DOHH2 (cell line): ENCODE measurements at regions not wholly inside any gene's neighbourhood (a gene's known extent, or its start where the extent isn't known, plus 50 kb on each side); places are given as distances from the start of the nearest gene placed in this dataset.

ENCODE experiments used
- H3F3A ChIP-seq: fragments of 200-600 bp; sonication (generic), shearing (Covaris generic); 2 replicates; pipeline ENCODE4 v1.6.0; 2016; ENCODE audit warnings: antibody characterized with exemption, mild to moderate bottlenecking; ENCODE audit not compliant: control insufficient read depth, insufficient read depth
- H3K27ac ChIP-seq: fragments of 200-600 bp; sonication (generic); 2 replicates; pipeline ENCODE4 v1.5.1; 2014; ENCODE audit warnings: low read depth, mild to moderate bottlenecking, low read length, moderate library complexity
- H3K27me3 ChIP-seq: fragments of 200-600 bp; sonication (generic); 2 replicates; pipeline ENCODE4 v1.6.1; 2014; ENCODE audit warnings: mild to moderate bottlenecking, low read length, mixed read lengths; ENCODE audit not compliant: control insufficient read depth
- H3K36me3 ChIP-seq: fragments of 200-600 bp; sonication (generic); 2 replicates; pipeline ENCODE4 v1.6.1; 2014; ENCODE audit warnings: mild to moderate bottlenecking, low read length, moderate library complexity, mixed read lengths; ENCODE audit not compliant: control insufficient read depth
- H3K4me1 ChIP-seq: fragments of 200-600 bp; sonication (generic); 2 replicates; pipeline ENCODE4 v1.6.1; 2014; ENCODE audit warnings: mild to moderate bottlenecking, low read length, mixed read lengths; ENCODE audit not compliant: control insufficient read depth
- H3K4me2 ChIP-seq: fragments of 200-600 bp; sonication (generic); 2 replicates; pipeline ENCODE4 v1.6.0; 2014; ENCODE audit warnings: mild to moderate bottlenecking, low read length, moderate library complexity
- H3K4me3 ChIP-seq: fragments of 200-600 bp; sonication (generic); 2 replicates; pipeline ENCODE4 v1.5.1; 2014; ENCODE audit warnings: mild to moderate bottlenecking, low read length, mixed read lengths
- H3K79me2 ChIP-seq: fragments of 200-600 bp; sonication (generic); 2 replicates; pipeline ENCODE4 v1.6.1; 2014; ENCODE audit warnings: mild to moderate bottlenecking, low read length, mixed read lengths; ENCODE audit not compliant: control insufficient read depth
- H3K9me2 ChIP-seq: fragments of 200-600 bp; sonication (generic); replicated peaks from 2 replicates; pipeline ENCODE4 v1.6.1; 2014; ENCODE audit warnings: mild to moderate bottlenecking, low read length, mixed read lengths; ENCODE audit not compliant: control insufficient read depth
- H3K9me3 ChIP-seq: fragments of 200-600 bp; sonication (generic); 2 replicates; pipeline ENCODE4 v1.6.1; 2014; ENCODE audit warnings: antibody characterized with exemption, low read length, mixed read lengths; ENCODE audit not compliant: control insufficient read depth, insufficient read depth
- H4K20me1 ChIP-seq: fragments of 200-600 bp; sonication (generic); 2 replicates; pipeline ENCODE4 v1.6.0; 2014; ENCODE audit warnings: low read depth, mild to moderate bottlenecking, antibody characterized with exemption, low read length, moderate library complexity; ENCODE audit not compliant: control insufficient read depth, insufficient read depth
- CTCF ChIP-seq: fragments of 200-600 bp; sonication (generic); IDR thresholded peaks from one replicate; pipeline ENCODE4 v1.5.1; 2014; ENCODE audit warnings: antibody characterized with exemption, mild to moderate bottlenecking, low read depth, low read length; ENCODE audit not compliant: poor library complexity, severe bottlenecking
- EZH2phosphoT487 ChIP-seq: fragments of 200-600 bp; sonication (generic); IDR thresholded peaks from 2 replicates; pipeline ENCODE4 v1.6.1; 2017; ENCODE audit warnings: borderline replicate concordance, mild to moderate bottlenecking, antibody characterized with exemption, low read length, moderate library complexity, mixed read lengths

GRCh38 chr15:62752657-62753517, 289.7 kb upstream of the TPM1 start:
- Histone ChIP-seq H3K9me3 (no peaks in the 10 kb centered on the region), H3K4me1 (no peaks in the 10 kb centered on the region), H3F3A (no peaks in the 10 kb centered on the region), H3K79me2 (no peaks in the 10 kb centered on the region), H4K20me1 (no peaks in the 10 kb centered on the region), H3K36me3 (no peaks in the 10 kb centered on the region), H3K27ac (no peak overlapping the region), H3K4me2 (no peak overlapping the region), H3K27me3 (no peaks in the 10 kb centered on the region; the same call in 1 of the 2 replicates), H3K4me3 (no peak overlapping the region), H3K9me2 (no peaks in the 10 kb centered on the region)
- TF ChIP-seq CTCF (no peak), EZH2phosphoT487 (no peak)

- Histone ChIP-seq H3K9me2 (no peaks in the 10 kb centered on the region), H3K4me2 (no peak overlapping the region), H3F3A (no peaks in the 10 kb centered on the region), H4K20me1 (no peaks in the 10 kb centered on the region), H3K79me2 (no peaks in the 10 kb centered on the region), H3K9me3 (no peaks in the 10 kb centered on the region), H3K4me1 (no peaks in the 10 kb centered on the region), H3K27me3 (no peaks in the 10 kb centered on the region; the same call in 1 of the 2 replicates), H3K4me3 (no peak overlapping the region), H3K36me3 (no peaks in the 10 kb centered on the region), H3K27ac (no peak overlapping the region)
- TF ChIP-seq EZH2phosphoT487 = no peak
- TF ChIP-seq CTCF = no peak
Measured at GRCh38 chr15:62753518-62754221, 288.9 kb upstream of the TPM1 start.

GRCh38 chr15:62756326-62756994, 286.1 kb upstream of the TPM1 start:
- Histone ChIP-seq H3K9me2 (no peaks in the 10 kb centered on the region), H3K4me1 (no peaks in the 10 kb centered on the region), H4K20me1 (no peaks in the 10 kb centered on the region), H3K36me3 (no peaks in the 10 kb centered on the region), H3K9me3 (no peaks in the 10 kb centered on the region), H3K79me2 (no peaks in the 10 kb centered on the region), H3K4me3 (no peak overlapping the region), H3F3A (no peaks in the 10 kb centered on the region), H3K4me2 (no peak overlapping the region), H3K27me3 (no peaks in the 10 kb centered on the region; the same call in 1 of the 2 replicates), H3K27ac (no peak overlapping the region)
- TF ChIP-seq CTCF (no peak), EZH2phosphoT487 (no peak)
